HEK293 (cell line): ENCODE measurements at regions not wholly inside any gene's neighbourhood (a gene's known extent, or its start where the extent isn't known, plus 50 kb on each side); places are given as distances from the start of the nearest gene placed in this dataset.

Experiments
- CTCF ChIA-PET: fragments of 350-600 bp; formaldehyde crosslinking; extraction: SDS; loops from one replicate; lab custom pipeline; 2021; ENCODE audit warnings: antibody characterized with exemption; lab: Yijun Ruan, JAX
- POLR2A ChIA-PET: fragments of 300-600 bp; formaldehyde crosslinking; extraction: SDS; loops from one replicate; lab custom pipeline; 2020; ENCODE audit warnings: antibody characterized with exemption, inconsistent platforms; lab: Yijun Ruan, JAX
- H3K27ac ChIP-seq: fragments of 200-500 bp; sonication (Bioruptor generic); 2 replicates; pipeline ENCODE4 v1.5.1; 2014; ENCODE audit warnings: low read depth, low read length, control low read depth, inconsistent platforms; ENCODE audit errors: extremely low read depth
- H3K36me3 ChIP-seq, 2 experiments: fragments of 200-500 bp in 1 of 2; sonication (Bioruptor generic) in 1 of 2; 1 replicate in 1 of 2; 2 replicates in 1 of 2; pipeline ENCODE4 v1.5.1; 2014 to 2017; ENCODE audit warnings: inconsistent platforms in 2 of 2, low read length in 2 of 2; ENCODE audit not compliant: control insufficient read depth in 2 of 2, insufficient read depth in 1 of 2
- H3K4me1 ChIP-seq: fragments of 200-500 bp; sonication (Bioruptor generic); 2 replicates; pipeline ENCODE4 v1.5.1; 2014; ENCODE audit warnings: mild to moderate bottlenecking, low read length, inconsistent platforms; ENCODE audit not compliant: control insufficient read depth, insufficient read depth
- H3K4me3 ChIP-seq: 2 replicates; pipeline ENCODE4 v1.5.1; 2011; ENCODE audit warnings: low read depth, mild to moderate bottlenecking, control low read depth, low read length, moderate library complexity
- H3K9me3 ChIP-seq: fragments of 200-500 bp; sonication (Bioruptor generic); 2 replicates; pipeline ENCODE4 v1.5.1; 2014; ENCODE audit warnings: low read depth, low read length, inconsistent platforms; ENCODE audit not compliant: control insufficient read depth, insufficient read depth
- BCL11A ChIP-seq: fragments of 450-650 bp; formaldehyde crosslinking; IDR thresholded peaks from 2 replicates; pipeline ENCODE4 v1.5.1; 2016; ENCODE audit warnings: low read depth, missing biosample characterization, missing genetic modification characterization
- GLI2 ChIP-seq: fragments of 450-650 bp; formaldehyde crosslinking; IDR thresholded peaks from 2 replicates; pipeline ENCODE4; 2017; ENCODE audit warnings: missing biosample characterization, missing genetic modification characterization, low read depth, borderline replicate concordance
- KLF9 ChIP-seq: fragments of 450-650 bp; formaldehyde crosslinking; IDR thresholded peaks from 2 replicates; pipeline ENCODE4 v1.5.1; 2016; ENCODE audit warnings: missing biosample characterization, missing genetic modification characterization, low read depth
- ZBTB8A ChIP-seq: fragments of 450-650 bp; formaldehyde crosslinking; IDR thresholded peaks from 2 replicates; pipeline ENCODE4 v1.5.1; 2016; ENCODE audit warnings: missing biosample characterization, missing genetic modification characterization
- ZNF140 ChIP-seq: fragments of 450-650 bp; formaldehyde crosslinking; IDR thresholded peaks from 2 replicates; pipeline ENCODE4 v1.5.1; 2016; ENCODE audit warnings: missing biosample characterization, missing genetic modification characterization
- ZNF2 ChIP-seq: fragments of 450-650 bp; formaldehyde crosslinking; IDR thresholded peaks from 2 replicates; pipeline ENCODE4 v1.5.1; 2016; ENCODE audit warnings: missing biosample characterization, missing genetic modification characterization
- ZNF292 ChIP-seq: fragments of 450-650 bp; formaldehyde crosslinking; IDR thresholded peaks from 2 replicates; pipeline ENCODE4 v1.5.1; 2016; ENCODE audit warnings: low read depth, missing biosample characterization, missing genetic modification characterization, borderline replicate concordance
- ZNF391 ChIP-seq: fragments of 450-650 bp; formaldehyde crosslinking; IDR thresholded peaks from 2 replicates; pipeline ENCODE4 v1.5.1; 2016; ENCODE audit warnings: low read depth, missing biosample characterization, missing genetic modification characterization, borderline replicate concordance
- ZNF596 ChIP-seq: fragments of 450-650 bp; IDR thresholded peaks from 2 replicates; pipeline ENCODE4 v1.5.0; 2018; ENCODE audit warnings: missing biosample characterization, mild to moderate bottlenecking, missing genetic modification characterization, moderate library complexity
- ZNF701 ChIP-seq: fragments of 450-650 bp; formaldehyde crosslinking; IDR thresholded peaks from 2 replicates; pipeline ENCODE4 v1.5.1; 2016; ENCODE audit warnings: missing biosample characterization, missing genetic modification characterization
- ZNF747 ChIP-seq: fragments of 450-650 bp; formaldehyde crosslinking; IDR thresholded peaks from 2 replicates; pipeline ENCODE4 v1.5.1; 2016; ENCODE audit warnings: missing biosample characterization, missing genetic modification characterization
- TF ChIP-seq, protein P1 (sequence below): fragments of 450-650 bp; formaldehyde crosslinking; IDR thresholded peaks from 2 replicates; pipeline ENCODE4 v1.5.1; 2017; ENCODE audit warnings: missing biosample characterization, missing genetic modification characterization
- TF ChIP-seq, protein P2 (sequence below): IDR thresholded peaks from 2 replicates; pipeline ENCODE4 v1.6.1; 2011; ENCODE audit warnings: mild to moderate bottlenecking, low read depth, low read length, borderline replicate concordance
- TF ChIP-seq, protein P3 (sequence below): fragments of 450-650 bp; formaldehyde crosslinking; IDR thresholded peaks from 2 replicates; pipeline ENCODE4 v1.5.1; 2017; ENCODE audit warnings: missing biosample characterization, mild to moderate bottlenecking, missing genetic modification characterization, moderate library complexity
- TF ChIP-seq, protein P4 (sequence below): fragments of 450-650 bp; IDR thresholded peaks from 2 replicates; pipeline ENCODE4 v1.5.1; 2018; ENCODE audit warnings: missing biosample characterization, mild to moderate bottlenecking, missing genetic modification characterization
- TF ChIP-seq, protein P5 (sequence below): fragments of 450-650 bp; formaldehyde crosslinking; IDR thresholded peaks from 2 replicates; pipeline ENCODE4 v1.5.1; 2016; ENCODE audit warnings: missing biosample characterization, missing genetic modification characterization
- TF ChIP-seq, protein P6 (sequence below): fragments of 450-650 bp; formaldehyde crosslinking; IDR thresholded peaks from 2 replicates; pipeline ENCODE4 v1.5.1; 2016; ENCODE audit warnings: missing biosample characterization, missing genetic modification characterization, low read depth

DNA sequence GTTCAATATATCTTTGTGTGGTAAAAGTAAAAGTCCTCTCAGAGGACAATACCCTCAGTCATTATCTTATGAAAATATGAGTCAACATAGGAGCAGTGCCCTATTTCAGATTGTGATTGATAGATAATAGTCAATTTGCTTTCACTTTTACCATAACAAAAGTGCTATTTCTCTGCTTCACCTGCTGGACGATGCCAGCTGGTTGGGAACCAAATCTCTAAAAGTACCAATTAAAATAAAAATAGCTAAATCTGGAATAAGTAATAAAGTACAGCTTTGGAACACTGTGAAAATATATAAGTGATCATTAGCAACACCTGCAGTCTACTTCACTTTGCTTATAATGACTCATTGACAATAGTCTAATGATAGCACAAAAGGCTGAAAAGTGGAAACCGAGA lies 390.3 kb upstream of the AGTR1 start:
- TF ChIP-seq ZNF391 (no peak), GLI2 (tag by site-specific recombination) (no peak), ZBTB8A (tag by site-specific recombination) (no peak), BCL11A (tag by site-specific recombination) (no peak), ZNF2 (tag by site-specific recombination) (no peak), KLF9 (no peak), ZNF596 (tag by site-specific recombination) (no peak), ZNF292 (tag by site-specific recombination) (no peak), ZNF701 (tag by site-specific recombination) (no peak), ZNF140 (tag by site-specific recombination) (no peak), ZNF747 (tag by site-specific recombination) (no peak)
- TF ChIP-seq, protein P1, sequence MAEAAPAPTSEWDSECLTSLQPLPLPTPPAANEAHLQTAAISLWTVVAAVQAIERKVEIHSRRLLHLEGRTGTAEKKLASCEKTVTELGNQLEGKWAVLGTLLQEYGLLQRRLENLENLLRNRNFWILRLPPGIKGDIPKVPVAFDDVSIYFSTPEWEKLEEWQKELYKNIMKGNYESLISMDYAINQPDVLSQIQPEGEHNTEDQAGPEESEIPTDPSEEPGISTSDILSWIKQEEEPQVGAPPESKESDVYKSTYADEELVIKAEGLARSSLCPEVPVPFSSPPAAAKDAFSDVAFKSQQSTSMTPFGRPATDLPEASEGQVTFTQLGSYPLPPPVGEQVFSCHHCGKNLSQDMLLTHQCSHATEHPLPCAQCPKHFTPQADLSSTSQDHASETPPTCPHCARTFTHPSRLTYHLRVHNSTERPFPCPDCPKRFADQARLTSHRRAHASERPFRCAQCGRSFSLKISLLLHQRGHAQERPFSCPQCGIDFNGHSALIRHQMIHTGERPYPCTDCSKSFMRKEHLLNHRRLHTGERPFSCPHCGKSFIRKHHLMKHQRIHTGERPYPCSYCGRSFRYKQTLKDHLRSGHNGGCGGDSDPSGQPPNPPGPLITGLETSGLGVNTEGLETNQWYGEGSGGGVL (tag by site-specific recombination), result no peak
- TF ChIP-seq, protein P2, sequence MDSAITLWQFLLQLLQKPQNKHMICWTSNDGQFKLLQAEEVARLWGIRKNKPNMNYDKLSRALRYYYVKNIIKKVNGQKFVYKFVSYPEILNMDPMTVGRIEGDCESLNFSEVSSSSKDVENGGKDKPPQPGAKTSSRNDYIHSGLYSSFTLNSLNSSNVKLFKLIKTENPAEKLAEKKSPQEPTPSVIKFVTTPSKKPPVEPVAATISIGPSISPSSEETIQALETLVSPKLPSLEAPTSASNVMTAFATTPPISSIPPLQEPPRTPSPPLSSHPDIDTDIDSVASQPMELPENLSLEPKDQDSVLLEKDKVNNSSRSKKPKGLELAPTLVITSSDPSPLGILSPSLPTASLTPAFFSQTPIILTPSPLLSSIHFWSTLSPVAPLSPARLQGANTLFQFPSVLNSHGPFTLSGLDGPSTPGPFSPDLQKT, result no peak
- TF ChIP-seq, protein P3, sequence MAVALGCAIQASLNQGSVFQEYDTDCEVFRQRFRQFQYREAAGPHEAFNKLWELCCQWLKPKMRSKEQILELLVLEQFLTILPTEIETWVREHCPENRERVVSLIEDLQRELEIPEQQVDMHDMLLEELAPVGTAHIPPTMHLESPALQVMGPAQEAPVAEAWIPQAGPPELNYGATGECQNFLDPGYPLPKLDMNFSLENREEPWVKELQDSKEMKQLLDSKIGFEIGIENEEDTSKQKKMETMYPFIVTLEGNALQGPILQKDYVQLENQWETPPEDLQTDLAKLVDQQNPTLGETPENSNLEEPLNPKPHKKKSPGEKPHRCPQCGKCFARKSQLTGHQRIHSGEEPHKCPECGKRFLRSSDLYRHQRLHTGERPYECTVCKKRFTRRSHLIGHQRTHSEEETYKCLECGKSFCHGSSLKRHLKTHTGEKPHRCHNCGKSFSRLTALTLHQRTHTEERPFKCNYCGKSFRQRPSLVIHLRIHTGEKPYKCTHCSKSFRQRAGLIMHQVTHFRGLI (tag by site-specific recombination), result no peak
- TF ChIP-seq, protein P4, sequence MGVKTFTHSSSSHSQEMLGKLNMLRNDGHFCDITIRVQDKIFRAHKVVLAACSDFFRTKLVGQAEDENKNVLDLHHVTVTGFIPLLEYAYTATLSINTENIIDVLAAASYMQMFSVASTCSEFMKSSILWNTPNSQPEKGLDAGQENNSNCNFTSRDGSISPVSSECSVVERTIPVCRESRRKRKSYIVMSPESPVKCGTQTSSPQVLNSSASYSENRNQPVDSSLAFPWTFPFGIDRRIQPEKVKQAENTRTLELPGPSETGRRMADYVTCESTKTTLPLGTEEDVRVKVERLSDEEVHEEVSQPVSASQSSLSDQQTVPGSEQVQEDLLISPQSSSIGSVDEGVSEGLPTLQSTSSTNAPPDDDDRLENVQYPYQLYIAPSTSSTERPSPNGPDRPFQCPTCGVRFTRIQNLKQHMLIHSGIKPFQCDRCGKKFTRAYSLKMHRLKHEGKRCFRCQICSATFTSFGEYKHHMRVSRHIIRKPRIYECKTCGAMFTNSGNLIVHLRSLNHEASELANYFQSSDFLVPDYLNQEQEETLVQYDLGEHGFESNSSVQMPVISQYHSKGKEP (tag by site-specific recombination), result no peak
- TF ChIP-seq, protein P5, sequence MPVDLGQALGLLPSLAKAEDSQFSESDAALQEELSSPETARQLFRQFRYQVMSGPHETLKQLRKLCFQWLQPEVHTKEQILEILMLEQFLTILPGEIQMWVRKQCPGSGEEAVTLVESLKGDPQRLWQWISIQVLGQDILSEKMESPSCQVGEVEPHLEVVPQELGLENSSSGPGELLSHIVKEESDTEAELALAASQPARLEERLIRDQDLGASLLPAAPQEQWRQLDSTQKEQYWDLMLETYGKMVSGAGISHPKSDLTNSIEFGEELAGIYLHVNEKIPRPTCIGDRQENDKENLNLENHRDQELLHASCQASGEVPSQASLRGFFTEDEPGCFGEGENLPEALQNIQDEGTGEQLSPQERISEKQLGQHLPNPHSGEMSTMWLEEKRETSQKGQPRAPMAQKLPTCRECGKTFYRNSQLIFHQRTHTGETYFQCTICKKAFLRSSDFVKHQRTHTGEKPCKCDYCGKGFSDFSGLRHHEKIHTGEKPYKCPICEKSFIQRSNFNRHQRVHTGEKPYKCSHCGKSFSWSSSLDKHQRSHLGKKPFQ (tag by site-specific recombination), result no peak
- TF ChIP-seq, protein P6, sequence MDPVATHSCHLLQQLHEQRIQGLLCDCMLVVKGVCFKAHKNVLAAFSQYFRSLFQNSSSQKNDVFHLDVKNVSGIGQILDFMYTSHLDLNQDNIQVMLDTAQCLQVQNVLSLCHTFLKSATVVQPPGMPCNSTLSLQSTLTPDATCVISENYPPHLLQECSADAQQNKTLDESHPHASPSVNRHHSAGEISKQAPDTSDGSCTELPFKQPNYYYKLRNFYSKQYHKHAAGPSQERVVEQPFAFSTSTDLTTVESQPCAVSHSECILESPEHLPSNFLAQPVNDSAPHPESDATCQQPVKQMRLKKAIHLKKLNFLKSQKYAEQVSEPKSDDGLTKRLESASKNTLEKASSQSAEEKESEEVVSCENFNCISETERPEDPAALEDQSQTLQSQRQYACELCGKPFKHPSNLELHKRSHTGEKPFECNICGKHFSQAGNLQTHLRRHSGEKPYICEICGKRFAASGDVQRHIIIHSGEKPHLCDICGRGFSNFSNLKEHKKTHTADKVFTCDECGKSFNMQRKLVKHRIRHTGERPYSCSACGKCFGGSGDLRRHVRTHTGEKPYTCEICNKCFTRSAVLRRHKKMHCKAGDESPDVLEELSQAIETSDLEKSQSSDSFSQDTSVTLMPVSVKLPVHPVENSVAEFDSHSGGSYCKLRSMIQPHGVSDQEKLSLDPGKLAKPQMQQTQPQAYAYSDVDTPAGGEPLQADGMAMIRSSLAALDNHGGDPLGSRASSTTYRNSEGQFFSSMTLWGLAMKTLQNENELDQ (tag by site-specific recombination), result no peak
- TF ChIP-seq, all 188 proteins: peak for 0
- H3K36me3 ChIP-seq, result no peaks in the 10 kb centered on the region
- CTCF ChIA-PET, result no interaction called here
- H3K4me1 ChIP-seq, result no peaks in the 10 kb centered on the region
- POLR2A ChIA-PET, result no interaction called here
- no peak overlapping the region for H3K4me3 ChIP-seq
- H3K27ac ChIP-seq, result no peak overlapping the region
- no peaks in the 10 kb centered on the region for H3K9me3 ChIP-seq
